Stomach (tissue), 8 donors: ENCODE measurements at regions not wholly inside any gene's neighbourhood (a gene's known extent, or its start where the extent isn't known, plus 50 kb on each side); places are given as distances from the start of the nearest gene placed in this dataset.

Source experiments
- DNase-seq, 2 donors: peaks; one replicate each; pipeline versions ENCODE4 v3.0.0 to v3.0.0-alpha.2; 2013 to 2019
- H3K27ac ChIP-seq, 5 donors: fragments of 200-600 bp in 4 of 5; sonication (generic) in 4 of 5; one replicate each; pipeline ENCODE4 v1.5.1; 2013 to 2019; ENCODE audit warnings: mild to moderate bottlenecking in 1 of 5, moderate library complexity in 1 of 5
- H3K27me3 ChIP-seq, 3 donors: fragments of 200-600 bp; sonication (generic); one replicate each; pipeline ENCODE4 v1.5.1; 2017 to 2019; ENCODE audit warnings: mixed run types in 1 of 3
- H3K36me3 ChIP-seq, 4 donors: fragments of 200-600 bp; sonication (generic); 1 replicate in 3 of 4; 2 replicates in 1 of 4; pipeline ENCODE4 v1.5.1; 2016 to 2019
- H3K4me1 ChIP-seq, 4 donors: fragments of 200-600 bp; sonication (generic); one replicate each; pipeline ENCODE4 v1.5.1; 2016 to 2019
- H3K4me3 ChIP-seq, 4 donors: fragments of 200-600 bp; sonication (generic) in 3 of 4; one replicate each; pipeline ENCODE4 v1.5.1; 2016 to 2019; ENCODE audit warnings: mild to moderate bottlenecking in 1 of 4
- H3K9me3 ChIP-seq, 4 donors: fragments of 200-600 bp; sonication (generic); one replicate each; pipeline ENCODE4 v1.5.1; 2016 to 2019
- EP300 ChIP-seq: sonication (generic); formaldehyde crosslinking; IDR thresholded peaks from one replicate; pipeline ENCODE4 v1.6.1; 2017; ENCODE audit warnings: antibody characterized with exemption
- POLR2A ChIP-seq, 4 donors: fragments of 450-650 bp; IDR thresholded peaks; one replicate each; pipeline ENCODE4 v1.6.1; 2016; ENCODE audit warnings: antibody characterized with exemption in 4 of 4, control low read depth in 2 of 4, mild to moderate bottlenecking in 1 of 4, moderate library complexity in 1 of 4
- POLR2AphosphoS5 ChIP-seq, 3 donors: sonication (generic); formaldehyde crosslinking; IDR thresholded peaks; one replicate each; pipeline ENCODE4 v1.6.1; 2016; ENCODE audit warnings: antibody characterized with exemption in 3 of 3
- WGBS, 5 donors: extraction: QIAGEN DNeasy Blood & Tissue Kit in 3 of 5; methylation state at CpG; one replicate each; pipeline versions ENCODE4 v1.1.5 to v1.1.7; 2013 to 2018; 5-methylcytosine and 5-hydroxymethylcytosine counted together
- intact Hi-C: fragments of 100-400 bp; cut with DNase I; formaldehyde crosslinking; loops from one replicate; pipeline ENCODE4 v1.15.1; 2023; ENCODE audit warnings: low total_unique reads
- TF ChIP-seq, protein P1 (sequence below), 7 experiments: fragments of 450-650 bp in 4 of 7; fragments of 200-600 bp in 3 of 7; sonication (generic) in 3 of 7; IDR thresholded peaks; one replicate each; pipeline ENCODE4 v1.5.1; 2016 to 2019; ENCODE audit warnings: antibody characterized with exemption in 7 of 7, control low read depth in 2 of 7, mild to moderate bottlenecking in 1 of 7
- donor health status: healthy with polysubstance abuse.
- donor health status: Bipolar disorder and iron deficiency.
- donor health status: healthy.

DNA sequence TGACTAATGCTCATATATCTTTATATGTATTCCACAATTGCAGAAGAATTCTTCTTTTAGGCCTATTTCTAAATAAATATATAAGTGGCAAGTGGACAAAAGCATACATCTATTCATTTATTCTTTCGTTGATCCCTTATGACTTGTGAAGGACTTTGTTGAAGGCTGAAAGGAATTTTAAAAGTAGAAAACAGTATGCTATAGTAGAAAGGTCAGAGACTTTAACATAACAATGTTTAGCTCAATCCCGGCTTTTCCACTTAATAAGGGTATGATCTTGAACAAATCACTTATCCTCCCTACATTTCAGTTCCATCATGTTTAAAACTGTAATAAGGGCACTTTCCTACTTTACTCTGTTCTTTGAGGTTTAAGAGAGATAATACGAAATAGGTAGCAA lies 672.9 kb downstream of the MECOM start:
- TF ChIP-seq, protein P1, sequence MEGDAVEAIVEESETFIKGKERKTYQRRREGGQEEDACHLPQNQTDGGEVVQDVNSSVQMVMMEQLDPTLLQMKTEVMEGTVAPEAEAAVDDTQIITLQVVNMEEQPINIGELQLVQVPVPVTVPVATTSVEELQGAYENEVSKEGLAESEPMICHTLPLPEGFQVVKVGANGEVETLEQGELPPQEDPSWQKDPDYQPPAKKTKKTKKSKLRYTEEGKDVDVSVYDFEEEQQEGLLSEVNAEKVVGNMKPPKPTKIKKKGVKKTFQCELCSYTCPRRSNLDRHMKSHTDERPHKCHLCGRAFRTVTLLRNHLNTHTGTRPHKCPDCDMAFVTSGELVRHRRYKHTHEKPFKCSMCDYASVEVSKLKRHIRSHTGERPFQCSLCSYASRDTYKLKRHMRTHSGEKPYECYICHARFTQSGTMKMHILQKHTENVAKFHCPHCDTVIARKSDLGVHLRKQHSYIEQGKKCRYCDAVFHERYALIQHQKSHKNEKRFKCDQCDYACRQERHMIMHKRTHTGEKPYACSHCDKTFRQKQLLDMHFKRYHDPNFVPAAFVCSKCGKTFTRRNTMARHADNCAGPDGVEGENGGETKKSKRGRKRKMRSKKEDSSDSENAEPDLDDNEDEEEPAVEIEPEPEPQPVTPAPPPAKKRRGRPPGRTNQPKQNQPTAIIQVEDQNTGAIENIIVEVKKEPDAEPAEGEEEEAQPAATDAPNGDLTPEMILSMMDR (IDR thresholded peaks at IDR 0.05), result no peak
- TF ChIP-seq POLR2AphosphoS5 (IDR thresholded peaks at IDR 0.05), result no peak
- 70 to 79% (median 72%) methylated on average over 3 of the region's 3 CpGs for WGBS, 5 donors
- no peak overlapping the region for H3K4me3 ChIP-seq
- intact Hi-C loops, result no loop called here
- H3K9me3 ChIP-seq, result no peaks in the 10 kb centered on the region
- no peak for DNase-seq
- H3K36me3 ChIP-seq, result no peaks in the 10 kb centered on the region
- no peak overlapping the region for H3K27ac ChIP-seq
- peaks cover 0 to 17% (median 10%) of the 10 kb centered on the region in 4 donors for H3K4me1 ChIP-seq
- no peaks in the 10 kb centered on the region for H3K27me3 ChIP-seq

DNA sequence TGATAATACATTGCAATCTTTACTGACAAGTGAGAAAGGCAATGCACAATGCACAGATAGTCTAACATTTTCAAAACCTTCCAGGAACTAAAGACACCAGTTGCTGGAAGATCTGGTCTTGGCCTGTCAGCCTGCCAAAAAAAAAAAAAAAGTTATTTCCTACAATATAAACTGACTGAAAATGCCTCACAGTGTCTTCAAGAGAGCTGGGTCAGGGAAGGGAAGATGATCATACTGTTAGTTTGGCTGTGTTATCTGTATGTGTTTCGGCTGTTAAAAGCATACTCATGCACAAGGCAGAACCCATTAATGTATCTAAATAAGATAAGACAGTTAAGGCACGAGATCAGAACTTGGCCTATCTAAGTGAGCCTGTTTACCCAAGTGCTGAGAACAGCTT lies 673.4 kb downstream of the MECOM start:
- intact Hi-C loops, result no loop called here
- Histone ChIP-seq H3K27ac (no peak overlapping the region), H3K27me3 (no peaks in the 10 kb centered on the region), H3K9me3 (no peaks in the 10 kb centered on the region), H3K36me3 (no peaks in the 10 kb centered on the region), H3K4me3 (no peak overlapping the region), H3K4me1 (peaks cover 0 to 17% (median 10%) of the 10 kb centered on the region in 4 donors)
- DNase-seq, result peak in 1 of 2 donors; percentile 49
- TF ChIP-seq EP300, result no peak
- TF ChIP-seq, protein P1 (IDR thresholded peaks at IDR 0.05), result no peak
- TF ChIP-seq POLR2A (IDR thresholded peaks at IDR 0.05), result no peak
- TF ChIP-seq POLR2AphosphoS5 (IDR thresholded peaks at IDR 0.05), result no peak
- 13 to 29% (median 15%) methylated on average over 2 of the region's 2 CpGs for WGBS, 5 donors

DNA sequence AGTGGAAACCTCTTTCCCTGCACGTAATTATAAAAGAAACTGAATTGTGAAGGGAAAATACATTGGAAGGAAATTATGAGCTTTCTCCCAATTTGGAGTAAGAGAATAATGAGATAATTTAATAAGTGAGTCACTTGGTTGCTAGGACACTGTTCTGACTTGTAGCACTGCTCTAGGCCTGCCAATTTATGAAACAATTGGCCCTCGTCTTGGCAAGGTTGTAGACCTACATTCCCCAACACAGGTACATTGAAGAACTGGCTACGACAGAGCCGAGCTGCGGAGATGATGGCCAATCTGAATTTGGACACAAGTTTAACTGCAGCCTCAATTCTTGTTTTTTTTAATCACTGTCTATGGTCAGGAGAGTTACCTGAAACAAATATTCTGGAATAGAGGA lies 674.1 kb downstream of the MECOM start:
- Histone ChIP-seq H3K27me3 (no peaks in the 10 kb centered on the region), H3K4me3 (no peak overlapping the region), H3K27ac (no peak overlapping the region), H3K36me3 (no peaks in the 10 kb centered on the region), H3K9me3 (no peaks in the 10 kb centered on the region), H3K4me1 (peaks cover 0 to 17% (median 10%) of the 10 kb centered on the region in 4 donors)
- intact Hi-C loops, result no loop called here
- peak; percentile 29 to 60 for DNase-seq
- 46 to 57% (median 53%) methylated on average over 5 of the region's 5 CpGs for WGBS, 5 donors
- TF ChIP-seq EP300 (no peak), POLR2AphosphoS5 (IDR thresholded peaks at IDR 0.05) (no peak), POLR2A (IDR thresholded peaks at IDR 0.05) (no peak)
- TF ChIP-seq, protein P1 (IDR thresholded peaks at IDR 0.05), result no peak

DNA sequence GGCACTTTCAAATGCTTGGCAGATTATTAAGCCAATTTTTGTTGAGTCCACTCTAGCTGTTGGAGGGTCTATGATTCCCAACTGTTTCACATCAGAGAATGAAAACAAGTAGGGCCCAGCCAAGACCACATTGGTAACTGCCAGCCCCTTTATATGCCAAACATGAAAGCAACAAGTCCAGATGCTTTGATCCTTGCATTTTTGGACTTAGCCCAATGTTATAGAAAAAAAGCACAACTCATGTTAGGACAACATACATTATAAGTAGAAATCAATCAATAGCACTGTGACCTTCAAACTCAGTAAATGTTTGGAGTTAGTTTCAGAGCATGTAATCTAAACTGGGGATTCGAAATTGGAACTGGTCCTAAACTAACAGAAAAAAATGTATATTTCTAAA lies 674.7 kb downstream of the MECOM start:
- peak in 1 of 2 donors; percentile 20 for DNase-seq
- H3K27me3 ChIP-seq, result no peaks in the 10 kb centered on the region
- 20 to 33% (median 28%) methylated on average over 1 of the region's 1 CpG for WGBS, 5 donors
- H3K9me3 ChIP-seq, result no peaks in the 10 kb centered on the region
- no peaks in the 10 kb centered on the region for H3K36me3 ChIP-seq
- no peak overlapping the region for H3K4me3 ChIP-seq
- no peak overlapping the region for H3K27ac ChIP-seq
- no peak for TF ChIP-seq POLR2A (IDR thresholded peaks at IDR 0.05)
- TF ChIP-seq, protein P1 (IDR thresholded peaks at IDR 0.05), result no peak
- no peak for TF ChIP-seq POLR2AphosphoS5 (IDR thresholded peaks at IDR 0.05)
- TF ChIP-seq EP300, result no peak
- intact Hi-C loops, result no loop called here
- H3K4me1 ChIP-seq, result peaks cover 0 to 17% (median 10%) of the 10 kb centered on the region in 4 donors
